ENCODE measurements at regions not wholly inside any gene's neighbourhood (a gene's known extent, or its start where the extent isn't known, plus 50 kb on each side); places are given as distances from the start of the nearest gene placed in this dataset.

DNA sequence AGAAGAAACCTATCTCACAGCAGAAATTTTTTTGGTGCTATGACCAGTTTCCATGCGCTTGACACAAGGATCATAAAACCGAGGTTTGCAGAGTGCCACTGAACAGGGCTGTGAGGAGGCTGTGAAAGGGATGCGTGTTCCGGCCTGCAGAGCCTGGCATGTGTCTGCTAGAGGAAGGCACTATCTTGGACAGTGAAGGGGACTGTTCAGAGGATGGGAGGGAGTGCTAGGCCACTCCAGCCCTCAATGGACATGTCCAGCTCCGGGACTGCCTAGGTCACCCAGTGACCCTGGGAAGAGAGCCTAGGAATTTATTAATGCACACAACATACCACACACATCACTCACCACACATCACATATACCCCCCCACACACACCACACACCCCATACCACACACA, 275.9 kb downstream of the GADD45G start:
- TF ChIP-seq, protein P1, sequence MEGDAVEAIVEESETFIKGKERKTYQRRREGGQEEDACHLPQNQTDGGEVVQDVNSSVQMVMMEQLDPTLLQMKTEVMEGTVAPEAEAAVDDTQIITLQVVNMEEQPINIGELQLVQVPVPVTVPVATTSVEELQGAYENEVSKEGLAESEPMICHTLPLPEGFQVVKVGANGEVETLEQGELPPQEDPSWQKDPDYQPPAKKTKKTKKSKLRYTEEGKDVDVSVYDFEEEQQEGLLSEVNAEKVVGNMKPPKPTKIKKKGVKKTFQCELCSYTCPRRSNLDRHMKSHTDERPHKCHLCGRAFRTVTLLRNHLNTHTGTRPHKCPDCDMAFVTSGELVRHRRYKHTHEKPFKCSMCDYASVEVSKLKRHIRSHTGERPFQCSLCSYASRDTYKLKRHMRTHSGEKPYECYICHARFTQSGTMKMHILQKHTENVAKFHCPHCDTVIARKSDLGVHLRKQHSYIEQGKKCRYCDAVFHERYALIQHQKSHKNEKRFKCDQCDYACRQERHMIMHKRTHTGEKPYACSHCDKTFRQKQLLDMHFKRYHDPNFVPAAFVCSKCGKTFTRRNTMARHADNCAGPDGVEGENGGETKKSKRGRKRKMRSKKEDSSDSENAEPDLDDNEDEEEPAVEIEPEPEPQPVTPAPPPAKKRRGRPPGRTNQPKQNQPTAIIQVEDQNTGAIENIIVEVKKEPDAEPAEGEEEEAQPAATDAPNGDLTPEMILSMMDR (IDR thresholded peaks at IDR 0.05; ENCODE audit: low read length) = no peak
- TF ChIP-seq EZH2 (IDR thresholded peaks at IDR 0.05; ENCODE audit: borderline replicate concordance, low read length) = no peak

Measured in OCI-LY1 (cell line).